NT2/D1 (cell line): ENCODE measurements at regions not wholly inside any gene's neighbourhood (a gene's known extent, or its start where the extent isn't known, plus 50 kb on each side); places are given as distances from the start of the nearest gene placed in this dataset.

ENCODE experiments used
- SUZ12 ChIP-seq: IDR thresholded peaks from 2 replicates; pipeline ENCODE4 v1.6.1; 2011; ENCODE audit not compliant: insufficient read length, insufficient read depth; ENCODE audit errors: extremely low read depth
- YY1 ChIP-seq: IDR thresholded peaks from 2 replicates; pipeline ENCODE4 v1.6.1; 2011; ENCODE audit not compliant: insufficient read length, insufficient read depth
- ZNF274 ChIP-seq: IDR thresholded peaks from 2 replicates; pipeline ENCODE4 v1.6.1; 2011; ENCODE audit warnings: mild to moderate bottlenecking, low read depth, low read length

DNA sequence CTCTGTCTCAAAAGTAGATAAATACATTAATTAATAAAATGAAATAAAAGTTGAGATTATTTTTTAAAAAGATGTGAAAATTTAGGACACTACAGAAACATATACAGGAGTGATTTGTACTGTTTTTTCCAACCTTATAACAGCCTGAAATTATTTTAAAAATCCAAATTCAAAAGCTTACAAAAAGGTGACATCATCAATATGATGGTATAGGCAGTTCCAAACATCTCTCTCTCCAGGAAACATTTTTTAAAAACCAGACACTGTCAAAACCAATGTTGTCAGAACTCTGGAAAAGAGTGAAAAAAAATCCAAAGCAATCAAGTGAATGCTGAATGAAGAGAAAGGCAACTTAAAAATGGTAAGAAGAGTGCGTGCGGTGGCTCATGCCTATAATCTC, 76.7 kb downstream of the HHEX start:
- TF ChIP-seq SUZ12 (no peak), YY1 (no peak), ZNF274 (no peak)
